GM12801 (cell line): ENCODE measurements at regions not wholly inside any gene's neighbourhood (a gene's known extent, or its start where the extent isn't known, plus 50 kb on each side); places are given as distances from the start of the nearest gene placed in this dataset.

Source experiments
- TF ChIP-seq, protein P1 (sequence below): IDR thresholded peaks from one replicate; pipeline ENCODE4 v1.5.1; 2011; ENCODE audit warnings: control low read depth; ENCODE audit not compliant: insufficient read length; ENCODE audit errors: extremely low read depth

DNA sequence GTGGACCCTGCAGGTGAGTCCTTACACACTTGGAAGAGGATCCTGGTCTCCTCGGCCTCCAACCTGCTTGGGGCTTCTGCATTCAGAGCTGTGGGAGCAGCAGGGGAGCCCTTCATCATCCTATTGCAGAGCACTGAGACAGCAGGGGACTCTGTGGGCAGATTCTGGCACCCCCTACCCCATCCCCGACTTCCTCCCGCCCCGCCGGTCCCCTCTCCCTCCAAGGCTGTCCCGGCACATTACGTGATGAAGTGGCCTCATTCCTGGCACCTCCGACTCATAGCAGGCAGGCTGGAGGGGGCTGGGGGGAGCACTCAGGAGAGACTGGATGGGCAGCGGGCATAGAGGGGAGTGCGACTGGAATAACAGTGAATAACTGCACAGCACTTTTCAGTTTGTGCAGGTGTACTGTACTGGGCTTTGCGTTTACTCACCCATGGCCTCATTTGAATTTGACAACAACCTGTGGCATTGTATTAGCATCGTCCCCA, 394.1 kb downstream of the MATN1 start:
- TF ChIP-seq, protein P1, sequence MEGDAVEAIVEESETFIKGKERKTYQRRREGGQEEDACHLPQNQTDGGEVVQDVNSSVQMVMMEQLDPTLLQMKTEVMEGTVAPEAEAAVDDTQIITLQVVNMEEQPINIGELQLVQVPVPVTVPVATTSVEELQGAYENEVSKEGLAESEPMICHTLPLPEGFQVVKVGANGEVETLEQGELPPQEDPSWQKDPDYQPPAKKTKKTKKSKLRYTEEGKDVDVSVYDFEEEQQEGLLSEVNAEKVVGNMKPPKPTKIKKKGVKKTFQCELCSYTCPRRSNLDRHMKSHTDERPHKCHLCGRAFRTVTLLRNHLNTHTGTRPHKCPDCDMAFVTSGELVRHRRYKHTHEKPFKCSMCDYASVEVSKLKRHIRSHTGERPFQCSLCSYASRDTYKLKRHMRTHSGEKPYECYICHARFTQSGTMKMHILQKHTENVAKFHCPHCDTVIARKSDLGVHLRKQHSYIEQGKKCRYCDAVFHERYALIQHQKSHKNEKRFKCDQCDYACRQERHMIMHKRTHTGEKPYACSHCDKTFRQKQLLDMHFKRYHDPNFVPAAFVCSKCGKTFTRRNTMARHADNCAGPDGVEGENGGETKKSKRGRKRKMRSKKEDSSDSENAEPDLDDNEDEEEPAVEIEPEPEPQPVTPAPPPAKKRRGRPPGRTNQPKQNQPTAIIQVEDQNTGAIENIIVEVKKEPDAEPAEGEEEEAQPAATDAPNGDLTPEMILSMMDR: no peak

DNA sequence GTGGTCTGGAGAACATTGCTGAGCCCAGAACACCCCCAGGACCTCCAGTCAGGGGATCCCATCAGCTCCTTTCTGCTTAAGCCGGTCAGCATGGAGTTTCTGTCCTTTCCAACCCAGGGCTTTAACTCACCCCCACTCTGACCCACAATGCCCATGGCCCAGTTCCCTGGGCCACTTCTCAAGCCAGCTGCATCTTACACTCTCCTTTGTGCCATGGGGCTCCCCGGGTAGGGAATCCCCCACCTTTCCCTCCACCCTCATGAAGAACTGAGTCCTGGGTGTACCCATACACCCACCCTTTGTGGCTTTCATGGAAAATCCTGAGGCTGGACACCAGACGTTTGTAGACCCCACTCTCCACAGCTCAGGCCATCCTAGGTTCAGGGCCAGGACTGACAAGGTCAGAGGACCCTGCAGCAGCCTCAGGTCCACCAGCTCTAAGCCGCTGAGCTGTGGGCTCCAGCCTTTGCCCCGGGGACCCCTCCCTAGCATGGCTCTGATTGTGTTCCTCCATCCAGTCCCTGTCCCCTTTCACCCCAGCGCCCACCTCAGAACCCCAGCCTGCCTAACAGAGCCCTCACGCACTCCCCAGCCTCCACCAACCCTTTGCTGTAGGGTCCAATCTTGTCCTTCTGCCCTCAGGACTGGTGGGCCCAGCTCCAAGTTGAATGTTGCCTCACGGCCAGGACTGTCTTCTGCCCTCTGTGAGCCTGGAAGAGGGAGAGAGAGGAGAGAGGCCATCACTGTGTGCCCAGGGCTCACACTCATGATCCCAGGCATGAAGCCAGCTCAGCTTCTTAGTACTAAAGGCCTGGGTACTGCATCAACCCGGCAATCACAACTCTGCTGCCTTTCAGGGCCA, 394.8 kb downstream of the MATN1 start:
- TF ChIP-seq, protein P1: no peak

DNA sequence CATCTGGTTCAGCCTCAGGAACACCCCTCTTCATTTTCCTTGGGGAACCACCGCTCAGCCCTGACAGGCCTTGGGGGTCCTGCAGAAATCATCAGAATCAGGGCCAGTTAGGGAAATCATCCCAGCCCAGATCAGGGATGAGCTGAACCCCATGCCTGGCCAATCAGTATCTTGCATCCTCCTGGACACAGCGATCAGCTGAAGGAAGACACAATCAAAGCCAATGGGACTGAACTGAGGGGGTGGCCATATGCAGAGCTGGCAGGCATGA, 395.4 kb downstream of the MATN1 start:
- TF ChIP-seq, protein P1: no peak

DNA sequence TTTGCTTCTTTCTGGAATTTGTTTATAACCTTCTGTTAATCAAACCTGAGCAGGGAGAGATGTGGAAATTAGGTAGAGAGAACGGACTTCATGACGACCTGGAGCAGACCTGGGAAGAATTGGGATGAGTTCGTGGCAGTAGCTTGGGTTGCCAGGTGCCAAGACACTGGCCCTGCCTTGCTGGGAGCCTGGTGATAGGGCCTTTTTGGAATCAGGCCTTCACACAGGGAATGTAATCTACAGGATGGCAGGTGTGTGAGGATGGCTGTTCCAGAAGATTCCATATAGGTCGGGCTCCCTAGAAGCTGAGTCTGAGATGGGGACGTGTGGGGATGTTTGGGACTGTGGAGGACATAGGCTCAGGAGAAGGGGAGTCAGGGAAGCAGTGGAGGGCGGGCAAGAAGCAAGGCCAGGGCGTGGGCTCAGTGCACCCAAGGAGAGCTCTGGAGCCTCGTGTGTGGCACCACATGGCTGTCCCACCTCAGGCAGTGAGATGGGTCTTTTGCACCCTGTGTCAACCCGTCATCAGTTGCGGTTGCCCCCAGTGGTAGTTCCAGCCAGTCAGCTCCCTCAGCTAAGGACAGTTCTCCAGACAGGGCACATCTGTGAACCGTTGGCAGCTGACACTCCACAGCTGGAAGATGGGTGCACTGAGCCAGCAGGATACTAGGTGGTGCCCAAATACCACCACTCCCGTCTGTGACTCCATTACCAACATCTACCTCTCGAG, 395.9 kb downstream of the MATN1 start:
- TF ChIP-seq, protein P1: no peak

DNA sequence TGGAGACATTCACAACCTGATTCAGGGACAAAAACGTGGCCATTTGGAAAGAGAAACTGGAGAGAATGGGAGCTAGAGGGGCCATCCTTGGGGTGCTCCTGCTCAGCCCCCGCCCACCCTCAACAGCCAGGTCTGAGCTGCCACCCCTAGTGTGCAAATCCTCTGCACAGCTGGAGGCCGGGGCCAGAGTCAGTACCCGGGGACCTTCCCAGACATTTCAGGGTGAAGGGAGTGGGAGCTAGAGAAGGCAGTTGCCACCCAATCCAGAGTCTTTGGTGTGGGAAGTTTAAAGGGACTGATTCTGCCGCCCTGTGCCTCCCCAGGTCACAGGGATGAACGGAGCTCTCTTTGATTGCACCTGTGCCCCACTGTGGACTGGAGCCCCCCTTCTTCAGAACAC, 397.4 kb downstream of the MATN1 start:
- TF ChIP-seq, protein P1: no peak

DNA sequence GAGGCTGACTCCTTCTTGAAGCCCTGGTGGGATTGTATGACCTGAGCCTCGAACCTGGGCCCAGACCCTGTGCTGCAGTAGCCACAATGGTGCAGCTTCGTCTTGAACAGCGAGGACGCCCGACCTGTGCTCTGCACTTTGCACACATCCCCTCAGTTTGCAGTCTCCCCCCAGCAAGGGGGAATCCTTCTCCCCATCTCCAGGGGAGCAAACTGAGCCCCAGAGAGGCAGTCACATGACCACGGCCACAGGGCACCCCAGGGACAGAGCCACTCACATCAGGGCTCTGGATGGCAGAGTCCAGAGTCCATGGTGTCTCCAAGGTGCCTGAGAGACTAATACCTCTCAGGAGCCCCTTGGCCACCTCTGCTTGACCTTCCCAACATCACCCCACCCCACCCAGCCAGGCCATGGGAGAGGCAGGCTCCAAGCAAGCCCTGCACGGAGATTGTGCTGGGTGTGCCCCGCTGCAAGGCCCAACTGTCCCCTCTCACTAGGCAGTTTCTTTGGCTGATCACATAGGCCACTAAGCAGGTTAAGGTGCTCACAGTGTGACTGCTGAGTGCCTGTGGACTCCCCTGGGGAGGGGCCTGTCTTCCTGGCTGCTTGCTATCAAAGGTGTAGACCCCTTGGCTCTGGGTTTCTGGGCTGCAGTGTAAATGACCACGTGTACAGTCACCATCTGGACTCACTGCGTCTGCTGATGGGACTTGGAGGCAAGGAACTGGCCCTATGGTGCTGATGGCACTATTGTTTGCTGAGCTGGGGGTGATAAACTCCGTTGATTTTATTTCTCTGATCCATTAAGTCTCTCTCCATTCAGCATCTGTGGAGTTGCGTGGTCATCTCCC, 398.1 kb downstream of the MATN1 start:
- TF ChIP-seq, protein P1: no peak
